K562 (cell line): ENCODE measurements at regions not wholly inside any gene's neighbourhood (a gene's known extent, or its start where the extent isn't known, plus 50 kb on each side); places are given as distances from the start of the nearest gene placed in this dataset.

Experiments used
- ATAC-seq: fragments of 200-7000 bp; cut with Tn5 transposase; 3 replicates; pipeline ENCODE4 v1.9.1; 2020; ENCODE audit warnings: moderate library complexity
- BruUV-seq: library from RNA; stranded (reverse); fragments of 400-500 nt; replicated peaks from 2 replicates; lab custom pipeline; 2021; lab: Mats Ljungman, UMichigan
- CTCF ChIA-PET: fragments of 300-600 bp; formaldehyde crosslinking; extraction: SDS; loops from one replicate; lab custom pipeline; 2021; ENCODE audit warnings: low intra/inter-chr PET ratio; lab: Yijun Ruan, JAX
- POLR2A ChIA-PET: fragments of 300-600, 350-650 bp; sonication (Branson Sonifier 250); formaldehyde crosslinking; extraction: SDS; loops from one replicate; lab custom pipeline; 2021; ENCODE audit warnings: antibody characterized with exemption, inconsistent platforms; lab: Yijun Ruan, JAX
- DNase-seq, 4 experiments: peaks; one replicate each; pipeline versions ENCODE4 v3.0.0 to v3.0.0-alpha.2; 2011 to 2018; ENCODE audit warnings: low spot score in 3 of 4, mixed read lengths in 3 of 4; ENCODE audit errors: extremely low read depth in 1 of 4
- FAIRE-seq: peaks from 2 replicates; lab custom pipeline; 2011; peaks lifted over from hg19 to GRCh38; lab: Jason Lieb, UNC
- H2AFZ ChIP-seq: 2 replicates; pipeline ENCODE4 v1.6.0; 2011; ENCODE audit warnings: low read depth, low read length, control low read depth, inconsistent platforms
- H3K27ac ChIP-seq: fragments of 200-600 bp; 3 replicates; pipeline ENCODE4 v1.8.0; 2011; ENCODE audit warnings: low read depth, mild to moderate bottlenecking, control low read depth, inconsistent platforms, low read length, moderate library complexity, mixed read lengths; ENCODE audit errors: extremely low read depth
- H3K27me3 ChIP-seq, 2 experiments: fragments of 300-600 bp in 1 of 2; 2 replicates in 1 of 2; 3 replicates in 1 of 2; pipeline versions ENCODE4 v1.6.0 to v1.8.0; 2011; ENCODE audit warnings: inconsistent platforms in 2 of 2, low read length in 2 of 2, mild to moderate bottlenecking in 1 of 2, mixed read lengths in 1 of 2, moderate library complexity in 1 of 2; ENCODE audit not compliant: control insufficient read depth in 2 of 2, insufficient read depth in 2 of 2
- H3K36me3 ChIP-seq: fragments of 300-600 bp; 3 replicates; pipeline ENCODE4 v1.8.0; 2011; ENCODE audit warnings: mild to moderate bottlenecking, low read length, inconsistent platforms; ENCODE audit not compliant: control insufficient read depth, insufficient read depth
- H3K4me1 ChIP-seq, 2 experiments: fragments of 200-600 bp in 1 of 2; replicated peaks in 1 of 2; 2 replicates in 1 of 2; 3 replicates in 1 of 2; pipeline versions ENCODE4 v1.5.1 to v1.8.0; 2011; ENCODE audit warnings: inconsistent platforms in 2 of 2, low read length in 2 of 2, mild to moderate bottlenecking in 1 of 2, mixed read lengths in 1 of 2, moderate library complexity in 1 of 2; ENCODE audit not compliant: control insufficient read depth in 2 of 2, insufficient read depth in 2 of 2
- H3K4me2 ChIP-seq: 2 replicates; pipeline ENCODE4 v1.6.1; 2011; ENCODE audit warnings: low read length, control low read depth, inconsistent platforms, mixed read lengths; ENCODE audit not compliant: insufficient read depth
- H3K4me3 ChIP-seq: fragments of 200-600 bp; sonication (generic), shearing (Covaris generic); 2 replicates; pipeline ENCODE4 v1.5.1; 2016; ENCODE audit warnings: control low read depth, inconsistent platforms
- H3K79me2 ChIP-seq: fragments of 200-600 bp; 3 replicates; pipeline ENCODE4 v1.8.0; 2011; ENCODE audit warnings: low read length, inconsistent platforms; ENCODE audit not compliant: control insufficient read depth, insufficient read depth
- H3K9ac ChIP-seq, 2 experiments: 2 replicates each; pipeline versions ENCODE4 v1.6.0 to v1.6.1; 2011; ENCODE audit warnings: low read depth in 2 of 2, low read length in 2 of 2, control low read depth in 1 of 2, inconsistent platforms in 1 of 2, mild to moderate bottlenecking in 1 of 2, mixed read lengths in 1 of 2; ENCODE audit not compliant: insufficient read depth in 1 of 2
- H3K9me1 ChIP-seq: one replicate; pipeline ENCODE4 v1.6.0; 2011; ENCODE audit warnings: inconsistent platforms, mild to moderate bottlenecking, low read length, moderate library complexity; ENCODE audit not compliant: control insufficient read depth, insufficient read depth
- H3K9me3 ChIP-seq: replicated peaks from 2 replicates; pipeline ENCODE4 v1.5.1; 2011; ENCODE audit warnings: low read depth, low read length, inconsistent platforms; ENCODE audit not compliant: control insufficient read depth, insufficient read depth
- H4K20me1 ChIP-seq: replicated peaks from 2 replicates; pipeline ENCODE4 v1.6.1; 2011; ENCODE audit warnings: low read length, inconsistent platforms, mixed read lengths; ENCODE audit not compliant: control insufficient read depth, insufficient read depth
- GABPA ChIP-seq: fragments of 200-800 bp; sonication (Bioruptor generic); conservative IDR thresholded peaks from 2 replicates; pipeline ENCODE4 v1.6.1; 2016; ENCODE audit warnings: low read depth, missing genetic modification characterization, missing compliant biosample characterization
- GTF2B ChIP-seq: IDR thresholded peaks from 2 replicates; pipeline ENCODE4 v1.6.1; 2011; ENCODE audit not compliant: insufficient read length; ENCODE audit errors: extremely low read depth
- KLF1 ChIP-seq: fragments of 450-650 bp; IDR thresholded peaks from 2 replicates; pipeline ENCODE4 v1.6.1; 2016; ENCODE audit warnings: missing genetic modification characterization, missing compliant biosample characterization
- NCOA2 ChIP-seq, 2 experiments: fragments of 450-650 bp; IDR thresholded peaks; 2 replicates each; pipeline ENCODE4 v1.6.1; 2018; ENCODE audit warnings: mild to moderate bottlenecking in 2 of 2, moderate library complexity in 1 of 2; ENCODE audit not compliant: partially characterized antibody in 2 of 2
- ZBTB26 ChIP-seq: fragments of 450-650 bp; formaldehyde crosslinking; IDR thresholded peaks from 2 replicates; pipeline ENCODE4 v1.4.0; 2022; ENCODE audit warnings: missing genetic modification characterization
- ZNF318 ChIP-seq, 2 experiments: fragments of 450-650 bp; IDR thresholded peaks; 2 replicates each; pipeline ENCODE4 v1.6.1; 2016; ENCODE audit warnings: mild to moderate bottlenecking in 2 of 2, borderline replicate concordance in 1 of 2, low read depth in 1 of 2, moderate library complexity in 1 of 2
- ZNF384 ChIP-seq: IDR thresholded peaks from 2 replicates; pipeline ENCODE4 v1.6.1; 2012; ENCODE audit warnings: low read depth, low read length, improper control_type of control experiment
- WGBS: fragments of 100-300 bp; shearing (Covaris generic); methylation state at CpG from one replicate; pipeline ENCODE4 v1.1.6; 2016; ENCODE audit warnings: low coverage, mixed read lengths; ENCODE audit not compliant: insufficient coverage; ENCODE audit errors: missing lambda C conversion rate; 5-methylcytosine and 5-hydroxymethylcytosine counted together
- in situ Hi-C: fragments of 300-500 bp; cut with MboI; formaldehyde crosslinking; loops from 4 replicates; pipeline ENCODE4 v1.15.0; 2018; ENCODE audit warnings: inconsistent platforms, mixed read lengths
- intact Hi-C: fragments of 100-400 bp; cut with micrococcal nuclease; formaldehyde crosslinking; loops from 2 replicates; pipeline ENCODE4 v1.14.2; 2022
- TF ChIP-seq, protein P1 (sequence below): sonication (generic); formaldehyde crosslinking; IDR thresholded peaks from 2 replicates; pipeline ENCODE4 v1.8.0; 2023; ENCODE audit warnings: mild to moderate bottlenecking, missing genetic modification reagents

- FAIRE-seq (no peak), DNase-seq (no peak), ATAC-seq (no peak)
- H2AFZ ChIP-seq, result no peak overlapping the region
- no peaks in the 10 kb centered on the region for H3K9me1 ChIP-seq
- no peak overlapping the region for H3K4me2 ChIP-seq
- no TSS peak for BruUV-seq
- POLR2A ChIA-PET, result interaction anchor here (0.8 kb wide), 1 partner anchor 12 kb away, joined by 3 read pairs; no protein-coding TSS in a partner anchor
- 0 out of 5 replicates have a peak, but pooled peaks cover 0 to 3% of the 10 kb centered on the region in 2 experiments for H3K27me3 ChIP-seq
- no peak overlapping the region for H3K9ac ChIP-seq
- WGBS, result 2% methylated on average over 4 of the region's 4 CpGs
- H3K79me2 ChIP-seq, result no peaks in the 10 kb centered on the region
- no peaks in the 10 kb centered on the region for H3K4me1 ChIP-seq
- no peak overlapping the region for H3K27ac ChIP-seq
- CTCF ChIA-PET, result no interaction called here
- no peak overlapping the region for H3K4me3 ChIP-seq
- H3K36me3 ChIP-seq, result no peaks in the 10 kb centered on the region
- no peaks in the 10 kb centered on the region for H3K9me3 ChIP-seq
- intact Hi-C loops (loop anchor here (10.0 kb wide), 1 partner anchor 267 kb away; no protein-coding TSS in a partner anchor), in situ Hi-C loops (no loop called here)
- no peaks in the 10 kb centered on the region for H4K20me1 ChIP-seq
- TF ChIP-seq GABPA (tag) (no peak), KLF1 (no peak), ZNF318 (IDR thresholded peaks at IDR 0.05; ENCODE audit: borderline replicate concordance in 1 of 2, low read depth in 1 of 2) (no peak), NCOA2 (IDR thresholded peaks at IDR 0.05; ENCODE audit: partially characterized antibody in 2 of 2) (no peak), ZBTB26 (CRISPR knock-in tag) (no peak), GTF2B (no peak), ZNF384 (no peak)
- TF ChIP-seq, protein P1, sequence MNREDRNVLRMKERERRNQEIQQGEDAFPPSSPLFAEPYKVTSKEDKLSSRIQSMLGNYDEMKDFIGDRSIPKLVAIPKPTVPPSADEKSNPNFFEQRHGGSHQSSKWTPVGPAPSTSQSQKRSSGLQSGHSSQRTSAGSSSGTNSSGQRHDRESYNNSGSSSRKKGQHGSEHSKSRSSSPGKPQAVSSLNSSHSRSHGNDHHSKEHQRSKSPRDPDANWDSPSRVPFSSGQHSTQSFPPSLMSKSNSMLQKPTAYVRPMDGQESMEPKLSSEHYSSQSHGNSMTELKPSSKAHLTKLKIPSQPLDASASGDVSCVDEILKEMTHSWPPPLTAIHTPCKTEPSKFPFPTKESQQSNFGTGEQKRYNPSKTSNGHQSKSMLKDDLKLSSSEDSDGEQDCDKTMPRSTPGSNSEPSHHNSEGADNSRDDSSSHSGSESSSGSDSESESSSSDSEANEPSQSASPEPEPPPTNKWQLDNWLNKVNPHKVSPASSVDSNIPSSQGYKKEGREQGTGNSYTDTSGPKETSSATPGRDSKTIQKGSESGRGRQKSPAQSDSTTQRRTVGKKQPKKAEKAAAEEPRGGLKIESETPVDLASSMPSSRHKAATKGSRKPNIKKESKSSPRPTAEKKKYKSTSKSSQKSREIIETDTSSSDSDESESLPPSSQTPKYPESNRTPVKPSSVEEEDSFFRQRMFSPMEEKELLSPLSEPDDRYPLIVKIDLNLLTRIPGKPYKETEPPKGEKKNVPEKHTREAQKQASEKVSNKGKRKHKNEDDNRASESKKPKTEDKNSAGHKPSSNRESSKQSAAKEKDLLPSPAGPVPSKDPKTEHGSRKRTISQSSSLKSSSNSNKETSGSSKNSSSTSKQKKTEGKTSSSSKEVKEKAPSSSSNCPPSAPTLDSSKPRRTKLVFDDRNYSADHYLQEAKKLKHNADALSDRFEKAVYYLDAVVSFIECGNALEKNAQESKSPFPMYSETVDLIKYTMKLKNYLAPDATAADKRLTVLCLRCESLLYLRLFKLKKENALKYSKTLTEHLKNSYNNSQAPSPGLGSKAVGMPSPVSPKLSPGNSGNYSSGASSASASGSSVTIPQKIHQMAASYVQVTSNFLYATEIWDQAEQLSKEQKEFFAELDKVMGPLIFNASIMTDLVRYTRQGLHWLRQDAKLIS, result no peak
These were observed 96.8 kb upstream of the LY86 start for GRCh38 chr6:6491761-6492160.
